Vagina (tissue), 2 donors: ENCODE measurements at regions not wholly inside any gene's neighbourhood (a gene's known extent, or its start where the extent isn't known, plus 50 kb on each side); places are given as distances from the start of the nearest gene placed in this dataset.

Experiments used
- DNase-seq, 2 donors: peaks; one replicate each; pipeline ENCODE4 v3.0.0-alpha.2; 2017; ENCODE audit errors: extremely low spot score in 2 of 2
- H3K27ac ChIP-seq: fragments of 200-600 bp; sonication (generic); one replicate; pipeline ENCODE4 v1.5.1; 2019
- H3K27me3 ChIP-seq: fragments of 200-600 bp; sonication (generic); one replicate; pipeline ENCODE4 v1.5.1; 2019
- H3K36me3 ChIP-seq, 2 donors: fragments of 200-600 bp; sonication (generic); one replicate each; pipeline ENCODE4 v1.5.1; 2017 to 2019
- H3K4me1 ChIP-seq: fragments of 200-600 bp; sonication (generic); one replicate; pipeline ENCODE4 v1.5.1; 2019
- H3K4me3 ChIP-seq, 2 donors: fragments of 200-600 bp; sonication (generic); 1 replicate in 1 of 2; 2 replicates in 1 of 2; pipeline ENCODE4 v1.5.1; 2016 to 2019
- H3K9me3 ChIP-seq: fragments of 200-600 bp; sonication (generic); one replicate; pipeline ENCODE4 v1.5.1; 2019
- POLR2A ChIP-seq, 2 donors: fragments of 450-650 bp; IDR thresholded peaks; one replicate each; pipeline ENCODE4 v1.6.1; 2017; ENCODE audit warnings: antibody characterized with exemption in 2 of 2, mild to moderate bottlenecking in 2 of 2, moderate library complexity in 2 of 2
- POLR2AphosphoS5 ChIP-seq, 2 donors: sonication (generic); formaldehyde crosslinking; IDR thresholded peaks; one replicate each; pipeline ENCODE4 v1.9.0; 2017; ENCODE audit warnings: antibody characterized with exemption in 2 of 2, mild to moderate bottlenecking in 2 of 2, low read depth in 1 of 2; ENCODE audit not compliant: insufficient read depth in 1 of 2
- intact Hi-C: fragments of 100-400 bp; cut with DNase I; formaldehyde crosslinking; loops from one replicate; pipeline ENCODE4 v1.15.1; 2023
- TF ChIP-seq, protein P1 (sequence below), 3 experiments: fragments of 450-650 bp in 2 of 3; fragments of 200-600 bp in 1 of 3; sonication (generic) in 1 of 3; IDR thresholded peaks; one replicate each; pipeline ENCODE4 v1.5.1; 2017 to 2019; ENCODE audit warnings: antibody characterized with exemption in 3 of 3, mild to moderate bottlenecking in 2 of 3, moderate library complexity in 2 of 3

DNA sequence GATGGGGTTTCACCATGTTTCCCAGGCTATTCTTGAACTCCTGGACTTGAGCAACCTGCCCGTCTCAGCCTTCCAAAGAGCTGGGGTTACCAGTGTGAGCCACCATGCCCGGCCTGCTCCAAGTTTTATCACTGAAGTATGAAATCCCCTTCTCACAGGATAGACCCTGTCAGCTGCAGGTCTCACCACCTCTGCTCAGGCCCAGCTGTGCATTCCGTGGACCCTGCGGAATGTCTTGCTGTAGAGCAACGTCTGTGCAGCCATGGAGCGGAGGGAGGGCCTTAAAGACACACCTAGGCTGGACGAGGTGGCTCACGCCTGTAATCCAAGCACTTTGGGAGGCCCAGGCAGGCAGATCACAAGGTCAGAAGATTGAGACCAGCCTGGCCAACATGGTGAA is 625.4 kb downstream of the BRD1 start:
- no peak for TF ChIP-seq POLR2AphosphoS5 (IDR thresholded peaks at IDR 0.05; ENCODE audit: insufficient read depth in 1 of 2, low read depth in 1 of 2)
- TF ChIP-seq, protein P1, sequence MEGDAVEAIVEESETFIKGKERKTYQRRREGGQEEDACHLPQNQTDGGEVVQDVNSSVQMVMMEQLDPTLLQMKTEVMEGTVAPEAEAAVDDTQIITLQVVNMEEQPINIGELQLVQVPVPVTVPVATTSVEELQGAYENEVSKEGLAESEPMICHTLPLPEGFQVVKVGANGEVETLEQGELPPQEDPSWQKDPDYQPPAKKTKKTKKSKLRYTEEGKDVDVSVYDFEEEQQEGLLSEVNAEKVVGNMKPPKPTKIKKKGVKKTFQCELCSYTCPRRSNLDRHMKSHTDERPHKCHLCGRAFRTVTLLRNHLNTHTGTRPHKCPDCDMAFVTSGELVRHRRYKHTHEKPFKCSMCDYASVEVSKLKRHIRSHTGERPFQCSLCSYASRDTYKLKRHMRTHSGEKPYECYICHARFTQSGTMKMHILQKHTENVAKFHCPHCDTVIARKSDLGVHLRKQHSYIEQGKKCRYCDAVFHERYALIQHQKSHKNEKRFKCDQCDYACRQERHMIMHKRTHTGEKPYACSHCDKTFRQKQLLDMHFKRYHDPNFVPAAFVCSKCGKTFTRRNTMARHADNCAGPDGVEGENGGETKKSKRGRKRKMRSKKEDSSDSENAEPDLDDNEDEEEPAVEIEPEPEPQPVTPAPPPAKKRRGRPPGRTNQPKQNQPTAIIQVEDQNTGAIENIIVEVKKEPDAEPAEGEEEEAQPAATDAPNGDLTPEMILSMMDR (IDR thresholded peaks at IDR 0.05) = no peak
- no peak for TF ChIP-seq POLR2A (IDR thresholded peaks at IDR 0.05)
- intact Hi-C loops = no loop called here
- H3K27ac ChIP-seq = no peak overlapping the region
- H3K27me3 ChIP-seq = no peaks in the 10 kb centered on the region
- DNase-seq = peak in 1 of 2 donors; percentile 75
- H3K4me1 ChIP-seq = no peaks in the 10 kb centered on the region
- no peaks in the 10 kb centered on the region for H3K36me3 ChIP-seq
- H3K9me3 ChIP-seq = no peaks in the 10 kb centered on the region
- no peak overlapping the region for H3K4me3 ChIP-seq

DNA sequence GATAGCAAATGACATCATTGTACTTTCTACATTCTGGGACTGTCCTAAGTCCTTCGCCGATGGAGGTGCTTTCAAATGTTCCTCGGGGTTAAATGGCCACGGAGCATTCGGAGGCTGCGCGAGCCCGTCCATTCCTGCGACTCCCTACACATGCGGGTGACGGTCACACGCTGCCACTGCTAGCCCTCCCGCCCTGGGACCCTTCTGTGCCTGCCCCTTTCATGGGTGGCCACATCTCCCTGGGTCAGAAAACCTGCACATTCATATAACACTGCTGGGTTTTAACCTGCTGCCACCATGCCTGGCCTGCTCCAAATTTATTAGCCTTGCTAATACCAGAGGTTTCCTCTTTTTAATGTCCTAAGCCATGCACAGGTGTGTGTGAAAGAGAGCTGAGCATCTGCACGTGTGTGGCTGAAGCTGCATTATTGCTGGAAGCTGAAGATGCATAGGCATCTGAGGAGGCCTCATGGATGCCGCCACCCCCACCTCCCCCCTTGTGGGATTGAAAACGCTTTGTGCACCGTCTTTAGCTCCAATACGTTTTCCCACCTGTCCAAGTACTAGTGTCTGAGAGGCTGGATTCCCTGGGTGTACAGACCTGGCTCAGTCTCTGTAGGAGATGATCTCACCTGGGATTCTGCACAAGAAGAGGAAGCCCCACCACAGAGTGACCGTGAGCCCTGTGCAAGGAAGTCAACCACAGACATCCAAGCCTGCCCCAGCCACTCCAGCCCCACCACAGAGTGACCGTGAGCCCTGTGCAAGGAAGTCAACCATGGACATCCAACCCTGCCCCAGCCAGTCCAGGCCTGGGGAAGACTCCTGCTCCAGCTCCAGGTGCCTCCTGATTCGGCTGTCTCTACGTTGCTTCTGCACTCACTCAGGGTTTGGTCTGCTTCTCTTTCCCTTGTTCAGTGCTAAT is 626.4 kb downstream of the BRD1 start:
- H3K27ac ChIP-seq = no peak overlapping the region
- H3K4me1 ChIP-seq = no peaks in the 10 kb centered on the region
- H3K9me3 ChIP-seq = no peaks in the 10 kb centered on the region
- no peak overlapping the region for H3K4me3 ChIP-seq
- no peaks in the 10 kb centered on the region for H3K27me3 ChIP-seq
- no peaks in the 10 kb centered on the region for H3K36me3 ChIP-seq
- peak in 1 of 2 donors; percentile 47 for DNase-seq
- intact Hi-C loops = no loop called here
- TF ChIP-seq, protein P1 (IDR thresholded peaks at IDR 0.05) = no peak
- TF ChIP-seq POLR2A (IDR thresholded peaks at IDR 0.05) (no peak), POLR2AphosphoS5 (IDR thresholded peaks at IDR 0.05; ENCODE audit: insufficient read depth in 1 of 2, low read depth in 1 of 2) (no peak)

DNA sequence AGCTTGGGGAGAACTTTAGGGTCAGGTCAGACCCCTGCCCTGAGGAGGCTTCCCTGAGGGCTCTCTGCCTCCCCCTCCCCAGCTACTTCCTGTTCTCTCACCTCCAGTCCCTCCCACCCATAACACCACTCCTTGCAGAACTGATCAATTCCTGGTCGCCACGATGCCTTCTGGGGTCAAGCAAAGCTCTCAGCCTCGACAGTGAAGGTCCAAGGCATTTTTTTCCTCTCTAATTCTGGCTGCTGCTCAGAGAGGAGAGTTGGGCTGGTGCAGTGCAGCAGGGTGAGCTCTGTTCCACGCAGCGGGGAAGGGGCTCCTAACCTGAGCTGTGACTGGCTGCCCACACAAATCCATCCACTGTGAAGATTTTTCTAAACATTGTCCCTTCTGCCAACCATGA is 628.4 kb downstream of the BRD1 start:
- H3K36me3 ChIP-seq = no peaks in the 10 kb centered on the region
- no peak for DNase-seq
- no peak overlapping the region for H3K4me3 ChIP-seq
- H3K4me1 ChIP-seq = no peaks in the 10 kb centered on the region
- no peaks in the 10 kb centered on the region for H3K9me3 ChIP-seq
- TF ChIP-seq POLR2A (IDR thresholded peaks at IDR 0.05) (no peak), POLR2AphosphoS5 (IDR thresholded peaks at IDR 0.05; ENCODE audit: insufficient read depth in 1 of 2, low read depth in 1 of 2) (no peak)
- TF ChIP-seq, protein P1 (IDR thresholded peaks at IDR 0.05) = no peak
- H3K27ac ChIP-seq = no peak overlapping the region
- intact Hi-C loops = no loop called here
- H3K27me3 ChIP-seq = no peaks in the 10 kb centered on the region

DNA sequence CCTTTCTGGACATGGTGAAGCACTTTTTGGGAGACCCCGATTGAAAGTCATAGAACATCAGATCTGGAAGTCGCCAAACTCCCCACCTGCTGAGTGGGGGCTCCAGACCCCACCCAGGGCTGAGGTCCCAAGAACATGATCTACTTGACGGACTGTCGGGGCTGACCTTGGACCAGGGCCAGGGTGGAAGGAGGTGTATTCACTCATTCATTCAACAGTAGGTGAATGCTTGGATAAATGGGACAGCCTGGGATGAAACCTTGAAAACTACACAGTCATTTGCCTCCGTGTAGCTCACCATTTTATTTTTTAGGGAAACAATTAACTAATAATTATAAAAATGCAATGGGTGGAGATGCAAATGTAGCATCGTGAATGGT is 629.0 kb downstream of the BRD1 start:
- Histone ChIP-seq H3K4me3 (no peak overlapping the region), H3K36me3 (no peaks in the 10 kb centered on the region), H3K27ac (no peak overlapping the region), H3K4me1 (no peaks in the 10 kb centered on the region), H3K9me3 (no peaks in the 10 kb centered on the region), H3K27me3 (no peaks in the 10 kb centered on the region)
- no peak for DNase-seq
- intact Hi-C loops = no loop called here
- TF ChIP-seq, protein P1 (IDR thresholded peaks at IDR 0.05) = no peak
- TF ChIP-seq POLR2A (IDR thresholded peaks at IDR 0.05) (no peak), POLR2AphosphoS5 (IDR thresholded peaks at IDR 0.05; ENCODE audit: insufficient read depth in 1 of 2, low read depth in 1 of 2) (no peak)
